ENCODE measurements at regions not wholly inside any gene's neighbourhood (a gene's known extent, or its start where the extent isn't known, plus 50 kb on each side); places are given as distances from the start of the nearest gene placed in this dataset.

GRCh38 chr6:112846681-112847080 is 499.6 kb downstream of the RFPL4B start:
- no peak for TF ChIP-seq EP300 (IDR thresholded peaks at IDR 0.05)
- TF ChIP-seq MAZ (IDR thresholded peaks at IDR 0.05; ENCODE audit: borderline replicate concordance, low read depth, low read length) = no peak
- no peak for TF ChIP-seq RFX5 (IDR thresholded peaks at IDR 0.05)
- TF ChIP-seq HMGXB4 (CRISPR knock-in tag; IDR thresholded peaks at IDR 0.05; ENCODE audit: borderline replicate concordance) = no peak
- TF ChIP-seq SMC3 (IDR thresholded peaks at IDR 0.05) = no peak
- no peak for TF ChIP-seq RAD21 (conservative IDR thresholded peaks at IDR 0.05 in 1 of 2, IDR thresholded peaks at IDR 0.05 in 1 of 2)
- TF ChIP-seq CTCF (IDR thresholded peaks at IDR 0.05) = no peak
- no peak for TF ChIP-seq HDAC2 (IDR thresholded peaks at IDR 0.05)
- no peak for TF ChIP-seq POLR2A (IDR thresholded peaks at IDR 0.05; ENCODE audit: low read length)
- no peak for TF ChIP-seq MAX (IDR thresholded peaks at IDR 0.05)
- TF ChIP-seq ZFP36 (IDR thresholded peaks at IDR 0.05; ENCODE audit: borderline replicate concordance, partially characterized antibody) = no peak
- no peak for TF ChIP-seq KDM5A (IDR thresholded peaks at IDR 0.05)
- no peak for TF ChIP-seq REST (IDR thresholded peaks at IDR 0.05)
- TF ChIP-seq CEBPB (IDR thresholded peaks at IDR 0.05) = no peak

All from A549 (cell line).